Stimulated activated CD8-positive, alpha-beta memory T cell treated with anti-CD3 and anti-CD28 coated beads, Interleukin-7, amount 100 ng/mL, for 48 hours (primary cell): ENCODE measurements at regions not wholly inside any gene's neighbourhood (a gene's known extent, or its start where the extent isn't known, plus 50 kb on each side); places are given as distances from the start of the nearest gene placed in this dataset.
"Not testable (repeated sequence)": the region's sequence is repeated elsewhere in the genome, so short reads cannot be mapped to it uniquely, and the experiment has no call there.

Experiments
- DNase-seq, 2 donors: peaks; one replicate each; pipeline ENCODE4 v3.0.0-alpha.2; 2020; ENCODE audit warnings: low read depth in 1 of 2; ENCODE audit errors: extremely low read depth in 1 of 2

- not testable (repeated sequence) for DNase-seq
Observed at GRCh38 chr10:27347827-27348207, 107.2 kb upstream of the ACBD5 start.

DNA sequence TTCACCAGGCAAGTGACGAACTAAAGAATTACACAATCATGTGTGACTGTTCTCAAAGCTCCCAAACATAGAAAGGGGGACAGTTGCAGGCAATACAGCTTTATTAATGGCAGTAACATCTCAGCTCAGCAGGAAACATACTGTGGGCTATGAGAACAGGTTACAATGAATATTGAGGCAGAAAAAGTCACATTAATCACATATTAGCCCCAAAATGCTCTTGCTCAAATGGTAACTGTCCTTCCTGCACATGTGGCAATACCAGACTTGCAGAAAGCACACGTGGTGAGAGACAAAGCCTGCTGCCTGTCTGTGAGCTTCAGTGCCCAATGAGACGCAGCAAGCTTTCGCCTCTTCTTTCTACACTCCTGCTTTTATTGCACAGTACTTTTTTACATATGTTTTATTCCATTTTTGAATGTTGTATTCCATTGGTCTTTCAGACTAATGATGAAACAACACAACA lies 104.9 kb upstream of the ACBD5 start:
- no peak for DNase-seq

DNA sequence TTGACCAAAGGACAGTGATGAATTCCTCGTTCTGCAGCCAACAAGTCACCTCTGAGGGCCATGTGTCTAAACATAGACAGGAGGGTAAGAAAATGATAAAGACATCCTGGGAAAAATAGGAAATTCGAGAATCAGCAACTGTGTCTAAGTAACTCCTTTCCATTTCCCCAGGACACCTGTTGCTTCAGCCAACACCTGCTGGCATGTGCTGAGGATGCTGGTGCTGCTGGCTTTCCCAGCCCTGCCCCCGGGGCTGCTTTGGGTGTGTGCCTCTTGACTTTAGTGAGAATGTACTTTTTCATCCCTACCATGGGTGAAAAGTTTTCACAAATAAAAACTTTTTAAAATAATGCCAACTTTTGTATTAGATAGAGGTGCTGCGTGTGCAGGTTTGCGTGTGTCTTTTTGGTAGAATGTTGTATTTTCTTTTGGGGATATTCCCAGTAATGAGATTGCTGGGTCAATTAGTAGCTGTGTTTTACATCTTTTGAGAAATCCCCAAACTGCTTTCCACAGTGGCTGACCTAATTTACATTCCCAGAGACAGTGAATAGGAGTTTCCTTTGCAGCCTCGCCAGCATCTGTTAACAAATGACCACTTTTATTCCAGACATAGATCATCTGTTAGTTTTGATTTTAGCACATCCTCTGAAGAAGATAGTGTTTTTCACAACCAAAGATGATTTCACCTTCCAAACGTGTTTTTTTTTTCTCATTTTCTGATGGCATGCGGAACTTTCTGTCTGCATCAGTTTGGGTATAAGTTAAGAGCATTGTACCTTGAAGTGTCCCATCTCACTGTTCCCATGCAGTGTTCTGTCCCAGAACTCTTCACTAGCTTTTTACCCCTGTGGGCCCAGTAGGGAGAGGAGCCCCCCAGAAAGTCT lies 104.2 kb upstream of the ACBD5 start:
- no peak for DNase-seq

GRCh38 chr10:27341001-27341400 lies 100.4 kb upstream of the ACBD5 start:
- DNase-seq: no peak

DNA sequence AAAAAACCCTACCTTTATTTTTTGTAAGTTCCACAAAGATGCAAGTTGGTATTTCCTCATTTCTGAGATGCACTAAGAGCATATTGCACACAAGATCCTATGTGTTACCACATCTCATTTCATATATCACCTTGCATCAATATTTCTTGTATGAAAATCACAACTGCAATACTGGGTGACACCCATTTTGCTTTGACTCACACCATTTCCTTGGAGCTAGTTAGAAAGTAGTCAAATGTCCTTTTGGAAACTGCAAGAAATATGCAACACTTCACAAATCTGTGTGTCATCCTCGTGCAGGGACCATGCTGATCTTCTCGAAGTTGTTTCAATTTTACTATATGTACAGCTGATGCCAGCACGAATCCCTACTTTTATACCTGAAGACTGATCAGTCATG lies 94.6 kb upstream of the ACBD5 start:
- DNase-seq: not testable (repeated sequence)

DNA sequence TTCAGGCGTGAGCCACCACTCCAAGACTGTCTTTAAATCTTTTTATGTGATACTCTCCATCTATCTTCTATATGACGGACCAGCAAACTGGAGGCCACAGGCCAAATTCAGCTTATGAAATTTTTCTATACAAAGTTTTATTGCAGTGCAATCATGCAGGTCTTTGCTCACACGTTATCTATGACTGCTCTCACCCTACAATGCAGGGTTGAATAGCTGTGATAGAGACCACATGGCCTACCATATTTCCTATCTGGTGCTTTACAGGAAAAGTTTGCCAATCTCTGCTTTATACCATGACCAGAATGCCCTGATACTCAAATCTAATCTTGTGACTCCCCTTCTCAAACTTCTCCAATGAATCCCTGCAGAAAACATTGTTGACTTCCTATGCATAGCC lies 89.5 kb upstream of the ACBD5 start:
- DNase-seq: no peak

GRCh38 chr10:27328946-27329345 lies 88.3 kb upstream of the ACBD5 start:
- no peak for DNase-seq

DNA sequence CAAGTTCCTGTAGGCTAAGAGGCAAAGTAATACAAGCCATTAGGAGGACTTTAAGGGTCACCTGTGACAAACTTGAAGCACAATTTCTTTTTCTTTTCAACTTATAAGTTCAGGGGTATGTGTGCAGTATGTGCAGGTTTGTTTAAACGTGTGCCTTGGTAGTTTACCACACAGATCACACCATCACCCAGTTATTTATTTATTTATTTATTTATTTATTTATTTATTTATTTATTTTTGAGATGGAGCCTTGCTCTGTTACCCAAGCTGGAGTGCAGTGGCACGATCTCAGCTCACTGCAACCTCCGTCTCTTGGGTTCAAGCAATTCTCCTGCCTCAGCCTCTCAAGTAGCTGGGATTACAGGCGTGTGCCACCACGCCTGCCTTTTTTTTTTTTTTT lies 86.2 kb upstream of the ACBD5 start:
- not testable (repeated sequence) for DNase-seq

GRCh38 chr10:27319752-27320431 lies 79.3 kb upstream of the ACBD5 start:
- DNase-seq: peak in 1 of 2 donors; percentile 34

- not testable (repeated sequence) for DNase-seq
Observed at GRCh38 chr10:27319139-27319538, 78.5 kb upstream of the ACBD5 start.

- DNase-seq: peak in 1 of 2 donors; percentile 3
Observed at GRCh38 chr10:27315082-27315481, 74.5 kb upstream of the ACBD5 start.

DNA sequence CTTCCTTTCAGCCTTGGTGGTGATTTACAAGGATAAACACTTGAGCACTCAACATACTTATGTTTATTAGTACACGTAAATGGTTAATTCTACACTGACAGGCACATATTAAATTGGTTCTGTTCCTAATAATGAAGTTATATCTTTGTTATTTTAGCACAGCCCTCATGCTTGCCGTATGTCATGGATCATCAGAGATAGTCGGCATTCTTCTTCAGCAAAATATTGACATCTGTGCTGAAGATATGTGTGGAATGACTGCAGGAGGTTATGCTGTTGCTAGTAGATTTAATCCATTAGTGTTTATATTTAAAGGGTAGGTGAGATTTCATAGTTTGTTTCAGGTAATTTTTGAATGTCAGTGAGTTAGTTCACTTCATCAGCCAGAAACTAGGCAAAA lies 73.0 kb upstream of the ACBD5 start:
- not testable (repeated sequence) for DNase-seq

- no peak for DNase-seq
Observed at GRCh38 chr10:27312854-27313253, 72.3 kb upstream of the ACBD5 start.

DNA sequence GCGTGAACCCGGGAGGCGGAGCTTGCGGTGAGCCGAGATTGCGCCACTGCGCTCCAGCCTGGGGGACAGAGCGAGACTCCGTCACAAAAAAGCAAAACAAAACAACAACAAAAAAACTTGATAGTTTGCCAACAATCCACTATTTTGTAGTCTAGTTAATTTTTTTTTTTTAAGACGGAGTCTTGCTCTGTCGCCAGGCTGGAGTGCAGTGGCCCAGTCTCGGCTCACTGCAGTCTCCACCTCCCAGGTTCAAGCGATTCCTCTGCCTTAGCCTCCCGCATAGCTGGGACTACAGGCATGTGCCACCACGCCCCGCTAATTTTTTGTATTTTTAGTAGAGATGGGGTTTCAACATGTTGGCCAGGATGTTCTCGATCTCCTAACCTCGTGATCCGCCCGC lies 71.2 kb upstream of the ACBD5 start:
- DNase-seq: not testable (repeated sequence)

DNA sequence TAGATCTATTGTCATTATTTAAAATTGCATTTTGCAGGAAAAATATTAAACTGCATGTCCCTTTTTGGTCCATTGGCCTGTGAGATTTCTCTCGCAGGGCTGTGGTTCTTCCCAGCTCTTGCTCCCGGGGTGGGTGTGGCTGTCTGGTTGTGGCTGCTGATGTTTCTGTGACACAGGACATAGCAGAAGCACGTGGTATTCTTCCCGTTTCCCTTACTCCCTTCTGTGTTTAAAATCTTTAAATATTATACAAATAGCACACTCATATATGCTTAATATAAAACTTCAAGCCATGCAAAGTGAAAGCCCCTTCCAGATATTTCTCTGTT lies 57.9 kb upstream of the ACBD5 start:
- not testable (repeated sequence) for DNase-seq

DNA sequence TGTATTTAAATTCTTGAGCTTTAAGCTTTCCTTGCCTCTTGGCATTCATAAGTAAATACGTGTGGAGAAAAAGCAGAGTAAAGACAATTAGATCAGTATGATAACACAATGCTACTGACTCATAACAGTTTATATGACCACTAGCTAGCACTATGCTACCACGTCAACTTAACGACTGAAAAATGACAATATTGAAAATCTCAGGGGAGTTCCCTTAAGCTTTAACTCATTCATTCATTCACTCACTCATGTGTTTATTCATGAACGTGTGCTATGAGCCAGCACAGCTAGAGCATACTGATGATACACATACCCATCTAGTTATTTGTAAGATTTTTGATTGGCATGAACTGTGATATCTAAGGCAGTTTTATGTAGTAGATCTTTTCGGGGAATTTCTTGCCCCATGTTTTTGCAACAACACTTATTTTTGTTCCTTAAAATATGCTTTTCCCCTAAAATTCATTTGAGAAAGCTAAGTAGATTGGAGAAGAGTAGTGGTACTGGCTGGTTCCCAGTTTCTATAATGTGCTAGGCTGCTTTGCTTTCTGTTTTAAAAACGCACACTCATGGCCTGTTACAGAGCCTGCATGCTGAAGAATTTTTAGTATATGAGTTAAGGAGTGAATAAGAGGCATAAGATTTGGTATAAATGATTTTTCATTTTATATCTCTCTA lies 57.4 kb upstream of the ACBD5 start:
- DNase-seq: no peak

- DNase-seq: not testable (repeated sequence)
Observed at GRCh38 chr10:27296285-27296684, 55.7 kb upstream of the ACBD5 start.

DNA sequence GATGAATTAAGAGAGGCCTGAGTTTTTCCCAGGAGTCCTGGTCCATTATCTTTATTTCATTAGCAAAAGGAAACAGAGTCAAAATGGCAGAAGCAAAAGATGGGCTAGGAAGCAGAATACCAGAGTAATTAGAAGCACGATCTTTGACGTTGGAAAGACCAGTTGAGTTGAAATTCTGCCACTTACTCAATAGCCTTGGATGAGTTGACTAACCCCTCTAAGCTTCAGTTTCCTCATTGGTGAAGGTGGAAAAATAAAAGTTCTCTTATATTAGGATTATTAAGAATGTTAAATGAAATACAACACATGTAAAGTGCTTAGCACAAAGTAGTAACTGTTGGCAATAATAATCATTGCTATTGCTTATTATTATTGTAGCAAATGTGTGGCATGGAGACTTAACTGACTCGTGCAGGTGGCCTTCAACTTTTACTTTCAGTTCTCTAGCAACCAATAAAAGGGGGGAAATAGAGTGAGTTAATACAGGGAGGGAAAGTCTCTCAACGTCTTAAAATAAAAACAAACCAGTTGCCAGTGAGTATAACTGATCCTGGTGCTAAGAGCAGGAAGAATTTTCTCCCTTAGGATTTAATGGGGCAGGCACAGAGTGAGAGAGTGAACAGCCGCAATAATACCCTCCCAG lies 50.8 kb upstream of the ACBD5 start:
- not testable (repeated sequence) for DNase-seq
